ENCODE measurements at regions not wholly inside any gene's neighbourhood (a gene's known extent, or its start where the extent isn't known, plus 50 kb on each side); places are given as distances from the start of the nearest gene placed in this dataset.

DNA sequence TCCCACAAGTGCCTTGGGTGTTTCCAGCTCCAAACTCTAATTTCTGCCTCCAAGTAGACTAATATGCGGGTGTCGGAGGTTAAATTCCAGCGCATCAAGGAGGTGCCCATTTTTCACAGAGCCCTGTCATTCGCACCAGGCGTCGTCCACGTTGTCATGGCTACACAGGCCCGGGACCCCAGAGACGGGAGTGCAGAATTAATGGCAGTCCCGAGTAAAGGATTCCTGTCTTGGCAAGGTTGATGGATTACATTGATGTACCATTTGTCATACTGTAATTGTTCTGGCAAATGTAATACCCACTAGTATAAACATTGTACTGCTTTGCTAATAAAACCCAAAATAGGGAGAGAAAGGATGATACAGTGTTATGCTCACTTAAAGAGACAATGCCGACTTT, 222.9 kb upstream of the MYL2 start:
- TF ChIP-seq, protein P1, sequence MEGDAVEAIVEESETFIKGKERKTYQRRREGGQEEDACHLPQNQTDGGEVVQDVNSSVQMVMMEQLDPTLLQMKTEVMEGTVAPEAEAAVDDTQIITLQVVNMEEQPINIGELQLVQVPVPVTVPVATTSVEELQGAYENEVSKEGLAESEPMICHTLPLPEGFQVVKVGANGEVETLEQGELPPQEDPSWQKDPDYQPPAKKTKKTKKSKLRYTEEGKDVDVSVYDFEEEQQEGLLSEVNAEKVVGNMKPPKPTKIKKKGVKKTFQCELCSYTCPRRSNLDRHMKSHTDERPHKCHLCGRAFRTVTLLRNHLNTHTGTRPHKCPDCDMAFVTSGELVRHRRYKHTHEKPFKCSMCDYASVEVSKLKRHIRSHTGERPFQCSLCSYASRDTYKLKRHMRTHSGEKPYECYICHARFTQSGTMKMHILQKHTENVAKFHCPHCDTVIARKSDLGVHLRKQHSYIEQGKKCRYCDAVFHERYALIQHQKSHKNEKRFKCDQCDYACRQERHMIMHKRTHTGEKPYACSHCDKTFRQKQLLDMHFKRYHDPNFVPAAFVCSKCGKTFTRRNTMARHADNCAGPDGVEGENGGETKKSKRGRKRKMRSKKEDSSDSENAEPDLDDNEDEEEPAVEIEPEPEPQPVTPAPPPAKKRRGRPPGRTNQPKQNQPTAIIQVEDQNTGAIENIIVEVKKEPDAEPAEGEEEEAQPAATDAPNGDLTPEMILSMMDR (IDR thresholded peaks at IDR 0.05 in 2 of 3, conservative IDR thresholded peaks at IDR 0.05 in 1 of 3; ENCODE audit: control insufficient read depth in 2 of 3, extremely low read depth in 1 of 3, insufficient read depth in 1 of 3, low read depth in 3 of 3, low read length in 3 of 3): no peak
- no peak for TF ChIP-seq TARDBP (IDR thresholded peaks at IDR 0.05; ENCODE audit: borderline replicate concordance)
